ENCODE measurements at regions not wholly inside any gene's neighbourhood (a gene's known extent, or its start where the extent isn't known, plus 50 kb on each side); places are given as distances from the start of the nearest gene placed in this dataset.
"Not testable (repeated sequence)": the region's sequence is repeated elsewhere in the genome, so short reads cannot be mapped to it uniquely, and the experiment has no call there.

DNA sequence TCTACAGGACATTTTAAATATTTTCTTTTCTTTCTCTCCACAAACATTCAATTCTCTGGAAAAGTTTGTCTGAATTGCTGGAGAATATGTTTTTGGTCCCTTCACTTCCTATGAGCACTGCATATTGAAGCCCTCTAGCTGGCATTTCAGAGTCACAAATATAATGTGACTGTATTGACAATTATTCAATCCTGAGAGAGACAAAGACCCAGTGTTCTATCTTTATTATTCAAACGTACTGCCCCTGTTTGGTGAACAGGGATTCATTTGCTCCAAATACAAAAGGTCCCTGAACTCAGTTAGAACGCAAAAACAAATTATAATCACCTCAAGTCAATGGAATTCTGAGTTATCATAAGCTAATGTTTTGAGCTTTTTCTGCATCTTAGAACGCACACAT is 173.1 kb upstream of the CDIN1 start:
- DNase-seq (ENCODE audit: low spot score), result no peak

DNA sequence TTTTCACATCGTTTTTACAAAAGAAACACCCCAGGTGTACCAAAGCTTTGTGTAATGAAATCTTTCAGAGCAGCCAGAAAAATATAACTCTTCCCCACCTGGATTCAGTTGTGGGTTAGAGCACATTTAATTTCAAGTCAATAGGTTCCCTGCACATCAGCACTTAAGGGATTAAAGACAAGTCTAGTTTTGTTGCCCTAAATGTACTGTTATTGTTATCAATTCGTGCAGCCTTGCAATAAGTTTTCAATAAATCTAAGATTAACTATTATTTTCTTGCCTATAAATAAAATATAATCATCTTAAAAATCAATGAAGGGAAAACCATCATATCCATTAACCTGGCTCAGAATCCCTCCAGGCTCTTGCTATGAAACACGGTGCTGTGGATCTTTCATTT is 172.5 kb upstream of the CDIN1 start:
- no peak for DNase-seq (ENCODE audit: low spot score)

DNA sequence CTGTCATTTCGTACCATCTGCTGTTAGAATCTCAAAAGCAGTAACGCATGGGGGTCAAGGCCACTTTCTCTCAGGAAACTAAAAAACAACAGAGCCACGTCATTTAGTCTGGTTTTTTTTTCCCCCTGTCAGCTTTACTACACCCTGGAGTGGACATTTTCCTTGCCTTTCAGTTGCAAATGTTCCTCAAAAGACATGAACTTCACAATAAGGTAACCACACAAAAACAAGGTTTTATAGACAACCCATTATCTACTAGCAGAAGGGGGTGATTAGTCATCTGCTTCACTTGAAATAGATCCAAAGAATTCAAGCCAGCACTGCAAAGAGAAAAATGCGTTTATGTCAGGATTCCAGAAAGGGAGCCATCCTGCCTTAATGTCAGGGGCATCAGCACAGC is 171.8 kb upstream of the CDIN1 start:
- DNase-seq (ENCODE audit: low spot score), result peak; percentile 41

DNA sequence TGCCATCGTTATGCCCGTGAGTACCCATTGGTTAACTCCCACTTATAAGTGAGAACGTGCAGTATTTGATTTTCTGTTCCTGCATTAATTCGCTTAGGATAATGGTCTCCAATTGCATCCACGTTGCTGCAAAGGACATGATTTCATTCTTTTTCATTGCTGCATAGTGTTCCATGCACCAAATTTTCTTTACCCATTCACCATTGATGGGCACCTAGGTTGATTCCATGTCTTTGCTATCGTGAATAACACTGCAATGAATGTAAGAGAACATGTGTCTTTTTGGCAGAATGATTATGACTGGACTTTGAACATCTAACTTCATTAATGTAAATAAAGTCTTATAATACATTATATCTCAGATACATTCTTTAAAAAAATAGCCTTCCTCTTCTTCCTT is 169.6 kb upstream of the CDIN1 start:
- no peak for DNase-seq (ENCODE audit: low spot score)

DNA sequence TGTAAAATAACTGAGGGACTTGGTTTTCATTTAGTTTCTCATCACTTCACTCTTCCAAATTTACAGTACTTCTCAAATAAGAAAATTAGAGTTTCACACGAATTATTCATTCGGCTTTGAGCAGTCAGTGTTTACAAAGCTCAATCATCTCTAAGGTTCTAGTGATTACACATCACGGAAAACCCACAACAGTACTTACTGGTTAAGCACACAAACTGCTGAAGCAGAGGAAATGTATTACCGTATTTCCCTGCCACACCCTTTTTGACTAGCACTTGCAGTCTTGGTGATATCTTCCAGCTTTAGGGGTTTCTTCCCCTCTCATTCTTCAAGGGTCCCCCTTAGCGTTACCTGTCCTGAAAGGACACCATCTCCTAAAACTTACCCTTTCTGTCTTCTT is 164.8 kb upstream of the CDIN1 start:
- peak; percentile 63 for DNase-seq (ENCODE audit: low spot score)

DNA sequence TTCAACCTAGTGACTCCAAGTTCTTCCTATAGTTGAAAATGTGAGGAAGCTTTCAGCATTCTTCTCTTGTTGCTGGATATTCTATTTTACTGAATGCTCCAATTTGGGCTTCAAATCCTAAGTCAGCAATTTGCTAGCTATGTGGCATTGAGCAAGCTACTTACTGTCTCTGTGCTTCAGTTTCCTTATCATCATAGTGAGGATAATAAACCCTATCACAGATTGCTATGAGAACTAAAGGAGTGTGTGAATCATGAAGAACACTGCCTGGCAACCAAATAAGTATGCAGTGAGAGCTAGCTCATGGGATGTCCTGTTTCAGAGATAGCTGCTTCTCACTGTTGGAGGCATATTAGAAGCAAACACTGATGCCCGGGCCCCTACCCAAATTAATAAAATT is 163.8 kb upstream of the CDIN1 start:
- DNase-seq (ENCODE audit: low spot score), result peak; percentile 65

DNA sequence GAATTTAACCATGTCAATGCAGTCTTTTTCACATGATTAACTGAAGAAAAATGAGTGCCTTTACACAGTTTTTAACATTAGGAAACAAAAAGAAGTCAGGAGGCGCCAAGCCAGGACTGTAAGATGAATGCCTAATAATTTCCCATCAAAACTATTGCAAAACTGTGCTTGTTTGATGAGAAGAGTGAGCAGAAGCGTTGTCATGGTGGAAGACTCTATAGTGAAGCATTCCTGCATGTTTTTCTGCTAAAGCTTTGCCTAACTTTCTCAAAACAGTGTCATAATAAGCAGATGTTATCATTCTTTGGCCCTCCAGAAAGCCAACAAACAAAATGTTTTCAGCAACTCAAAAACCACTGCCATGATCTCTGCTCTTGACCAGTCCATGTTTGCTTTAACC is 156.8 kb upstream of the CDIN1 start:
- no peak for DNase-seq (ENCODE audit: low spot score)

DNA sequence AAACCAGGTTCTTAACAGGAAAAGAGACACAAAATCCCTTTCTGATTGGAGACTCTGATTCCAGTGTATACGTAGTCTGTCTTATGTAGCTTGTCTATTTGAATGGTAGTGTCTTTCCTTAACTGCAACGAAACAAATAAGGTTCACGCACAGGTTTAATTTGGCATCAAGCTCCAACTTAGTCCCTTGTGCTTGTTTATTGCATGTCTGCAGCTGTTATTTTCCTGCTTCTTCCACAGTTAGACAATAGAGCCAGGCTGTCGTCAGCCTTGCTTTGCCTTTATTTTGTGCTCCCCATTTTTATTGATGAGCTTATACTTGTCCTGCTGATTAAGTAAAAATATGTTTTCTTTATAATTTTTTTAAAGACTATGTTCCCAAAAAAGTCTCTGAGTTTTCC is 152.7 kb upstream of the CDIN1 start:
- DNase-seq (ENCODE audit: low spot score), result no peak

DNA sequence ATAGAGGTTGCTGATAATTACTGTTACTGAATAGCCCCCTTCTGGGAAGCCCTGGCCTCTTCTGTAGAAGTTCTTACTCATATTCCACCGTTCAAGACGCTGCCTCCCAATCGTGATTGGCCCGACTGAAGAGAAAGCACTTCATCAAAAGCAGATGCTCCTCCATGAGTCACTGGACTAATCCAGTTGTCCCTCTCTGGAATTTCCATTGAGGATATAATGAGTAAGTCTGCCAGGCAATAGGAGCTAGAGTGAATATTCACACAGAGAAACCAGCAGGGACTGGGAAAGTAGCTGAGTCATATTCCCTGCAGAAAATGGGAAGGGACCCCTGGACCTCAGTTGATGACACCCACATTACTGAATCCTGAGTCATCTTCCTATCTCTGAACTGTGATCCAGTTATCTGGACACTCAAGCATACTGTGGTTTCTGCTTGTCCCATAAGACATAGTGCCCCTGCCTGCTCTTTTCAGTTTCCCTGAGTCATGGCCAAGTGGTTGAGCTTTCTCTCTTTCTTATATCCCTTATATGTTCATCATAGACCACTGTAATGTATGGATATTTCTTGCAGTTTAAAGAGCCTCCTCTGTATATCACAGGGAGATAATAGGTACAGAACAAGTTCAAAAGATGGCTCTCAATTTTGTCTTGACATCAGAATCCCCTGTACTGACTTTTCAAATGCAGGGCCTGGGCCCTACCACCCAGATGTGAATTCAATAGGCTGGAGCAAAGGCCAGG is 151.2 kb upstream of the CDIN1 start:
- DNase-seq (ENCODE audit: low spot score), result peak; percentile 100

DNA sequence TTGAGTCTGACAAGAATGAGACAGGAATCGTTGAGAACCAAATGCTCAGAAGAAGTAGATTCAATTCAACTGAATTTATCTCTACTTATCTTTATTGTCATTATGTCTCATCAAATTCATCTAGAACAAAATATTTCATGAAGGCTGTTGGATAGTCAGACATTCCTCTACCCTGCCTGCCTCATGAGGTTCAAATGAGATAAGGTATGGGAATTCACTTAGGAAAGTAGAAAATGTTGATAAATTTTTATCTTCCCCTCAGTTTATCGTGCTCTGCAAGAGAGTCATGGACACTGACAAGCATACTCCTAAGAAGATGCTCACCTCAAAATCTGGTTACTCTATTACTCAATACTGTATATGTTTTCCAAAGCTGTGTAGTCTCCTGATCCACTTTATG is 149.7 kb upstream of the CDIN1 start:
- no peak for DNase-seq (ENCODE audit: low spot score)

DNA sequence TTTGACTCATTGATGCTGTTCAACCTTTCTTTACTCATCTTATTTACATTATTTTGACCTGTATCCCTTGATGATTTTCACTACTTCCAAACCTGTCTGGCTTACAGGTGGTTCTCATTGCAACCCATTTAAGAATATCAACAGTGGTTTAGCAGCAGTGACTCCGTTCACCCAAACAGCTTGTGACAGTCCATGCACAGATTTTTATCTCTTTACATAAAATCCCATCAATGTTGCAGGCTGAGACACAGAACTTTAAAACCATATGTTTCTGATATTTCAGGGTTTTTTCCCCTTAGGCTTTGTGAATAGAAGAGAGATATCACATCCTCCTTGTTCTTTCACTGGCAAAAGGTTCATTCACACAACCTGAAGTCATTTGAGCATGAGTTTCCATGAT is 149.1 kb upstream of the CDIN1 start:
- no peak for DNase-seq (ENCODE audit: low spot score)

DNA sequence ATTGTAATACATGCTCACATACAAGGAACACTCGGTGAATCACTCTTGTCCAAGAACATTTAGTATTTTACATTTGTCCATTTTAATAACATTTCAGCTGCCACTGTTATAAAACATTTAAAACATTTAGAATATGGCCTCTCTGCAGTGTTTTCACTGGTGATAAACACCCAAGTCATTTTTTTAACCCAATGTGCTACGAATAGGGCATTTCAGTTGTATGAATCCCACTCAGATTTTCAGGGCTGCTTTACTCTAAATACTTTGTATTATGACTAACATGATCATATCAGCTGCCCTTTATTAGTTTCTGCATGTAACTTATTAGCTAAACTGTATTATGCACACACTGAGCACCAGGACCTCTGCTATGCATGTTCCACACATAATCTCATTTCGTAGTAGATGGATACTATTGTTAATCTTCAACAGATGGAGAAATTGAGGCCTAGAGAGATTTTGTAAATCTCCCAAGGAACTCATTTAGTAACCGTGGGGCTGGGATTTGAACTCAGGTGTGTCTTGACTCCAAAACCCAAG is 148.6 kb upstream of the CDIN1 start:
- peak; percentile 14 for DNase-seq (ENCODE audit: low spot score)

DNA sequence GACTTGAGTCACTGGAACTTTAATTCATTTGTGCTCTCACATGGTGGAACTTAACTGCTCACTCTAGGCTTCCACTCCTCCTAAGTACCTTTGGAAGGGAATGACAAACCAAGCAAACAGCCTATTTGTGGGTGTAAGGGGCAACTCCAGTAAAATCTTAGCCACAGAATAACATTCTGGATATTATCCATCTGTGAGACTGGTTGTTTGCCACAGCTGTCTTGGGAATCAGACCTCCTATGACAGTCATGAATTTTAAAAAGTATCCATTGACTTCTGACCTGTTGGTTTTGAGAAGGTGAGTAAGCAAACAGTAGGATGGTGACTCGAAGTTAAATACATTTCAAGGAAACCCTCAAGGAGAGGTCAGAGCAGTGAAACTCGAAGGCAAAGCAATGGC is 147.3 kb upstream of the CDIN1 start:
- peak; percentile 91 for DNase-seq (ENCODE audit: low spot score)

DNA sequence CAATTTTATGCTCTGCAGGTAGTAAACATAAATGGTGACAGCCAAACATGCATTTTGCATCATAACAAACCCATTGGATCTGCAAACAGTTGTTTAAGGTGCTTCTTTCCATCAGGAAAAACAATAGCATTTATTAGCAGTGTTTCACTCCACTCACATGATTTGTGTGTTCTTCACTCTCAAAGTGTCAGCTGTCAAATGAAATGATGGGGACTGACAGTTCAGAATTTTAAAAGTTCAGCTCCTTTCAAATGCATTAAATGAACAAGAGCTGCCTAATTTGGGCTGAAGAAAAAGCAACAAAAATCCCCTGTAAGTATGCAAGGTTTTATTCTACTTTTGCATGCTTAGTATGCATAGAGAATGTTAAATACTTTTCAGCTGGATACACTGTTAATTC is 145.2 kb upstream of the CDIN1 start:
- no peak for DNase-seq (ENCODE audit: low spot score)

DNA sequence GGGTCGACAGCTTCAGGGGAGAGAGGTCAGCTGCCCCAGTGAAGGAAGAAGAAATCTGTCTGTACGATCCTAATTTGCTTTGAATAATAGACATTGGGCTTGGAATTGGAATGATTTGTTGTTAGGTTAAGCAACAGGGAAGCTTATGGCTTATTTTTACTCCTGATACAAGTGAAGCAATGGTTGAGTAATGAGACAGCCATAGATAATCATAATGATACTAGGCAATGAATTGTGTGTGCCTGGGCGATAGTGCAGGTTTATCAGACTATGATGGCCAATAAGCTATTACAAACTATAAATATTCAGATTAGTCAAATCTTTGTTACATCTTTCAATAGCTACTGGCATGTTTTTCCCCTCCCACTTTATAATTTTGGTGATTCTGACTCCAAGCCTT is 140.9 kb upstream of the CDIN1 start:
- DNase-seq (ENCODE audit: low spot score), result no peak

DNA sequence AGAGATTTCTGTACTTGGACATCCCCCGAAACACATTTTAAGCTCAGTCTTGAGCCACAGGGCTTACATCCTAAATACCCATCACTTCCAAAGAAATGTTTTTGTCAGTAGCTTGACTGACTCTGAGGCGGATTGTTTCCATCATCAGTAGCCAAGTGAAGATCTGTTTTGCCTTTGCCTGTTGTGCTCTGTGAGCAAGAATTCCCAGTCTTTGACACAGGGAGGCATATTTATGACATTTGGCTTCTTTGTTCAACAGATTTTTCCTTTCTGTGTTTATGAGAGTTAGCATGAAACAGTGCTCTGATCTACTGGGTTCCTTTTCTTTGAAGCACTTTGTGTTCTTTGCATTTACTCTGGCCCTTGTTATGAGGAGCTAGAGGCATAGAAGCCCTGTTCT is 132.1 kb upstream of the CDIN1 start:
- DNase-seq (ENCODE audit: low spot score), result no peak

DNA sequence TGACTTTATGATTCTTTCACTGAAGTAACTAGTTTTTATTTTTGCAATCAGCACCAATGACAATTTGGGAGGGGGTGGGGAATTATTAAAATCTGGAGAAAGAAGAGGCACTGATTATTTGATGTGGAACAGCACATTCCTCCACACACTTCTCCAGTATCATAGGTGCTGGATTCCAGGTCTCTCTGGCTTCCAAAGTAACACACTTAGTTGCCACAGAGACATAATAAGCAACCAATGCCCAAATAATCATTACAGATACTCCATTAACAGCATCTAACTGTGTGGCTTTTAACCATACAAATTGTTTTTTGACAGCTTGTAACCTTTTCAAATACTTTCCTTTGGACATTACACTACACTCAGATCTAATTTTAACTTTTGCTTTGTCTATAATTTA is 131.0 kb upstream of the CDIN1 start:
- no peak for DNase-seq (ENCODE audit: low spot score)

DNA sequence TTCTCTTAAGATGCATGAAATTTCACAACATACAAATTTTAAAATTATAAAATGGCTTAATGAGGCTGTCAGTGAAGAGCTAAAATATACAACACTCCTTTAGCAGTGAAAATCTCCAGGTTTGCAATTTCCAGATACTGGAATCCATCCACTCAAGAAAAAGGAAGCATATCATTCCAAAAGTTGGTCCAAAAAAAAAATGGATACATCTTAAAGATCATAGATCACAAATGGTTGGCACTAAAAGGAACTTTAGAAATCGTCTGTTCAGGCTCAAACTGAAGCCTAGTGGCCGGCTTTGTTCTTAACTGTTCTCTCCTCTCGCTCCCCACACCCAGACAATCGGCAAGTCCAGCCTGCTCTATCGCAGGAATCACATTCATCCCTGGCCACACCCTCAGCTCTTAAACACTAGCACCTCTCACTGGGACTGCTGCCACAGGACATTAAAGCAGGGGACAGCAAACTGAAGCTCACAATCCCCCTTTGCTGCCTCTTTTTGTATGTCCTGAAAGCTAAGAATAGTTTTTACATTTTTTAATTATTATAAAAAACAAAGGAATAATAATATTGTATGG is 130.3 kb upstream of the CDIN1 start:
- no peak for DNase-seq (ENCODE audit: low spot score)

DNA sequence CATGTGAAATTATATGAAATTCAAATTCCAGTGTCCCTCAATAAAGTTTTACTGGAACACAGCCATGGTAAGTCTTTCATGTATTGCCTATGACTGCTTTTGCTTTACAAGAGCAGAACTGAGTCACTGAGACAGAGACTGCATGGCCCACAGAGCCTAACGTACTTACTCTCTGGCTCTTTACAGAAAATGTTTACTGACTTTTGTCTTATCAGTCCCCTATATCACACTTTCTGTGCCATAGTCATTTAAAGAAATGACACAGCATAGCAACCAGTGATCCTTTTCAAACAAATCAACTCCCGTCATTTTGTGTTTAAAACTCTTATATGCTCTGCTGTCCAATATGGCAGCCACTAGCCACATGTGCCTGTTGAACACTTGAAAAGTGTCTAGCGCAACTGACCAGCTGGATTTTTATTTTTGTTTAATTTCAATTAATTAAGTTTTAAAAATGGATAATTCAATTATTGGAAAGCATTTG is 129.7 kb upstream of the CDIN1 start:
- no peak for DNase-seq (ENCODE audit: low spot score)

DNA sequence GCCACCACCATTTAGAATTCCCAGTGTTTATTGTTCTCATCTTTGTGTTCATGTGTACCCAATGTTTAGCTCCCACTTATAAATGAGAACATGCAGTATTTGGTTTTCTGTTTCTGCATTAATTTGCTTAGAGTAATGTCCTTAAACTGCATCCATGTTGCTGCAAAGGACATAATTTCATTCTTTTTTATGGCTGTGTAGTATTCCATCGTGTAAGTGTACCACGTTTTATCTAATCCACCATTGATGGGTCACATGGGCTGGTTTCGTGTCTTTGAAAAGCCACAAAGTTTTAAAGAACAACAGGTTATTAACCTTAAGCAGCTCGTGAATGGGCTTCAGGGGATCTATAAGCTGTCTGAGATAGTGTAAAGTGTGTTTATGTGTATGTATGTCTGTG is 125.2 kb upstream of the CDIN1 start:
- not testable (repeated sequence) for DNase-seq (ENCODE audit: low spot score)

DNA sequence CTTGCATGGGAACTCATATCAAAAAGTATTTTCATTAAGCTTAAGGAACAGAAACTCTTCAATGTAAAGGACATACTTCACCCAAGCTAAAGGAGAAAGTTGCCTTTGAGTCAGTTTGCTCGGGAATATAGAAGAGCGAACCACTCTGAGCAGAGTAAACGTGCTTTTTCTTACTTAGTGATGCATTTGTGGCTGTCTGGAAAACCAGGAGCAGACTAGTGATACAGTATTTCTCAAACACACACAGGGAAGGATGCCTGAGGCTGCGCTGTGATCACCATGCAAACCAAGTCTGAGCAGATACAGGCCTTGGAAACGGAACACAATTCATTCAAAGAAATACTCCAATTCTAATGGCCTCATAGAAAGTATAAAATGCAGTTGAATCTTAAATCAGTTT is 121.0 kb upstream of the CDIN1 start:
- no peak for DNase-seq (ENCODE audit: low spot score)

DNA sequence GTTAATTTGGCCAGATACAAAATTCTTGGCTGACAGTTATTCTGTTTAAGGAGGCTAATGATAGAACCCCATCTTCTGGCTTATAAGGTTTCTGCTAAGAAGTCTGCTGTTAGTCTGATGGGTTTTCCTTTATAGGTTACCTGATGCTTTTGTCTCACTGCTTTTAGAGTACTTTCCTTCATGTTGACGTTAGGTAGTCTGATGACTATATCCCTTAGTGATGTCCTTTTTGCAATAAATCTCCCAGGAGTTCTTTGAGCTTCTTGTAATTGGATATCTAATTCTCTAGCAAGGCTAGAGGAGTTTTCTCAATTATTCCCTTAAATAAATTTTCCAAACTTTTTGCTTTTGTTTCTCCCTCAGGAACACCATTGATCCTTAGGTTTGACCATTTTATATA is 114.1 kb upstream of the CDIN1 start:
- DNase-seq (ENCODE audit: low spot score), result no peak

DNA sequence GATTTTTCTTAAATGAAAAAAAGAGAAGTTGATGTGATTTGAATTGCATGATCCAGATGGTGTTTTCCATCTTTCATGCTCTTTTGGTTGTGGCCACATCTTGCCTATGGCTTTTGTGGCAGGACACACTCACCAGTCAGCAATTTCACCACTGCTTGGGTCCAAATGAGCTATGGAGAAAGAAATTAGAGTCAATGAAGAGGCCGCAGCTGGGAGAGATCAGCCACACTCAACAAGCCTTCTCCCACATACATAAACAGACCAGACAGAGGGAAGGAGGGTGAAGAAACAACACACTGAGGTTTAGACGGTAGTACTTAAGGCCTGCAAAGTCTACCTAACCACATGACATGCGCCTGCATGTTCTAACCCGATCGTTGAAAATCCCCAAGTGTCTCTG is 110.7 kb upstream of the CDIN1 start:
- DNase-seq (ENCODE audit: low spot score), result peak; percentile 57
